ENCODE measurements at regions not wholly inside any gene's neighbourhood (a gene's known extent, or its start where the extent isn't known, plus 50 kb on each side); places are given as distances from the start of the nearest gene placed in this dataset.

DNA sequence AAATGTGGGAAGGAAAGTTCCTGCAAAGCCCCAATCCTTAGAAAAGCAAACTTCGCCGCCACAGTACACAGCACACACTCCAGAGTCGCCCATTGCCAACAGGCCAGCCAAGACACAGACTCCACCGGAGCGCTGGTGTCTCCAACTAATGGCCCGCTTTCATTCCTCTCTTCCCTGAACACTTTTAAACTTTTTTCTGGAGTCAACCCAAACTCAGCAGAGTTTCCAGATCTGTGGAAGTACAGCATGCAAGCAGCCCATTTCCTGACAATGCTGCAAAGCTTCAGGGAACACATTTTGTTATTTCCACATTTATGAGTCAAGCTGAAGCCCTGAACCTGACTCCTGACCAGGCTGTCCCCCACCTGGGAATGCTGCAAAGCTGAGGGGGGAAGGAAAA is 351.9 kb downstream of the NFIB start:
- H3K4me3 ChIP-seq (ENCODE audit: low read depth in 1 of 2, low read length in 2 of 2): no peak overlapping the region
- H3K9ac ChIP-seq (ENCODE audit: low read length): no peak overlapping the region
- H3K27ac ChIP-seq (ENCODE audit: low read depth, low read length): no peak overlapping the region
- no peaks in the 10 kb centered on the region for H3K36me3 ChIP-seq (ENCODE audit: insufficient read depth, low read length)
- no peaks in the 10 kb centered on the region for H3K9me3 ChIP-seq (ENCODE audit: low read length)
- no peaks in the 10 kb centered on the region for H3K4me1 ChIP-seq (ENCODE audit: insufficient read depth, low read length)
- H3K27me3 ChIP-seq (ENCODE audit: control insufficient read depth in 1 of 2, insufficient read depth in 2 of 2, low read length in 2 of 2): no peaks in the 10 kb centered on the region

DNA sequence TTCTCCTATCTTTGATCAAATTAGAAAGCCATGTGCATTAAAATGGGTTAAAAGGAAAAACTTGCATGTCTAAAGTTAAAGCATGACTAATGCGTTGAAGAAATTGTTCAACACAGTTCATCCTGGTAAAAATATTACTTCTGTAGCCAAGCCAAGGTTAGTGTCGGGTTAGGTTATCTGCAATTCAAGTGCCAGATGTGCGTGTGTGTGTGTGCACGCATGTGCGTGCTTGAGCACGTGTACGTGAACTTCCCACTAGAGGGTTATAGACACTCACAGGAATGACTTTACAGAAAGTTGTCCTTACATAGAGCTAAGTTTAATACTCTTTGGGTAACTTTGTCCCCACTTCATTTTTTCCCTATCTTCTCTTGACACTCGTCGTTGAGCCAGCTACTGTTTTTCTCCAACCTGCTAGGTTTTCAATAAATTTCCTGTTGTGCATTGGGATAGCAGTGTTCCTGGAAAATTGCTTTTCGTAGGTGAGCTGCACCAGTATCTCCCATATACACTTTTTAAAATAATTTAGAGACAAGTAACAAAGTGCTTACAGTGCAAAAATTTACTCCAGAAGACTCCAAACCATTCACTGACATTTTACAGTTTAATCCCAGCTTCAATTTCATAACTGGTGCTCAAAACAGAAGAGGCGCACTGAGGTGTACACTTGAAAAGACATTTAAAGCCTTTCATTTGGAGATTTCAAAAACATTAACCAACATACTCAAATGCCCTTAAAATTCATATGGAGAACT is 353.8 kb downstream of the NFIB start:
- no peaks in the 10 kb centered on the region for H3K27me3 ChIP-seq (ENCODE audit: control insufficient read depth in 1 of 2, insufficient read depth in 2 of 2, low read length in 2 of 2)
- H3K27ac ChIP-seq (ENCODE audit: low read depth, low read length): no peak overlapping the region
- no peaks in the 10 kb centered on the region for H3K9me3 ChIP-seq (ENCODE audit: low read length)
- no peak overlapping the region for H3K9ac ChIP-seq (ENCODE audit: low read length)
- no peaks in the 10 kb centered on the region for H3K4me1 ChIP-seq (ENCODE audit: insufficient read depth, low read length)
- no peaks in the 10 kb centered on the region for H3K36me3 ChIP-seq (ENCODE audit: insufficient read depth, low read length)
- H3K4me3 ChIP-seq (ENCODE audit: low read depth in 1 of 2, low read length in 2 of 2): no peak overlapping the region

DNA sequence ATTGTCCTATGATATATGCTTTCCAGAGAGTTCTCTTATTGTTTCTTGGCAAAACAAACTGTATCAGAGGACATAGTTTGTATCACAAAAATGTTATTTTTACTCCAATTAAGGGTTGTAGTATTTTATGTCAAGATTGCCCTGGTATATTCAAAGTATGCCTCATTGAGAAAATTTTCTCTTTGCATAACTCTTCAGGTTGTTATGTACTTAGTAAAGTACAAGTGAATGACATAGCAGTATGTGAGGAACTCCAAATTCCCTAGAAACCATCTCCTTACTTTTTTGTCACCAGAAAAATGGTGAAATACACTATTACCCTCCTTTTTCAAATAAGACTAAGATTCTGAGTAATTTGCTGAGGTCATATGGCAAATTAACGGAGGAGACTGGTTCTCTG is 355.3 kb downstream of the NFIB start:
- Histone ChIP-seq H3K4me3 (ENCODE audit: low read depth in 1 of 2, low read length in 2 of 2) (no peak overlapping the region), H3K4me1 (ENCODE audit: insufficient read depth, low read length) (no peaks in the 10 kb centered on the region), H3K9ac (ENCODE audit: low read length) (no peak overlapping the region), H3K27ac (ENCODE audit: low read depth, low read length) (no peak overlapping the region), H3K36me3 (ENCODE audit: insufficient read depth, low read length) (no peaks in the 10 kb centered on the region), H3K9me3 (ENCODE audit: low read length) (no peaks in the 10 kb centered on the region), H3K27me3 (ENCODE audit: control insufficient read depth in 1 of 2, insufficient read depth in 2 of 2, low read length in 2 of 2) (no peaks in the 10 kb centered on the region)

DNA sequence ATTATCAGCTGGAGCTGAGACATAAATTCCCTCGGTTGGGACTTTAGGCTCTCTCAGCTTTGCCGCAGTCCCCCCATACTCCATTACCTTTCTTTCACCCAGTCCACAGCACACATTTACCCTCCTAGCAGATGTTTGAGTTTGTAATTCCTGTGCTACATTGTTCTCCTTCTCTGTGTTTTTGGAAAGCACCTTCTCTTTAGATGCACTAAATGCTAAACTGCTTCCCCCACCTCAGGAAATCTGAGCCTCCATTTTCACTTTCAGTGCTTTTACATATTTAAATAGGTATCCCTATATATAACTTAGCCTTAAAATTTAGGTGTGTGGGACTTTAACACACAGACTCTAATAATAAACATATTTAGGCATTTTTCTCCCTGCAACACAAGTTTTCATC is 356.9 kb downstream of the NFIB start:
- no peaks in the 10 kb centered on the region for H3K4me1 ChIP-seq (ENCODE audit: insufficient read depth, low read length)
- H3K9ac ChIP-seq (ENCODE audit: low read length): no peak overlapping the region
- no peaks in the 10 kb centered on the region for H3K27me3 ChIP-seq (ENCODE audit: control insufficient read depth in 1 of 2, insufficient read depth in 2 of 2, low read length in 2 of 2)
- H3K27ac ChIP-seq (ENCODE audit: low read depth, low read length): no peak overlapping the region
- no peaks in the 10 kb centered on the region for H3K9me3 ChIP-seq (ENCODE audit: low read length)
- H3K36me3 ChIP-seq (ENCODE audit: insufficient read depth, low read length): no peaks in the 10 kb centered on the region
- H3K4me3 ChIP-seq (ENCODE audit: low read depth in 1 of 2, low read length in 2 of 2): no peak overlapping the region

DNA sequence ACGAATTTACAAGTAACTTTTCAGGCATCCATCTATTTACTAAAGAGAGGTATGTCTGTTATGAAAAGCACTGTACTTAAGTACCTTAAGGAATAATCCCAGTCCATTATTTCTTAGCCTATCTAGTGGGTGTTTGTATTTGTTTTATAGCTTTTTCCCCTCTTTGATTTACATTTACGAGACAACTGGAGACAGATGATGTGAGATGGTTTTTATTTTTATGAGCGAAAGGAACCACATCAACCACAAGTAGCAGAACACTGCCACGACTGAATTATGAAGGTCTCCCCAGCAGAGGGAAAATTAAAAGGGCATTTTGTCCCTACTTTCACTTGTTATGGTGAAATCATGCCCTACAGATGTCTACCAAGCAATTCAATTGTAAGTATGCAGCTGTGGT is 357.8 kb downstream of the NFIB start:
- H3K4me3 ChIP-seq (ENCODE audit: low read depth in 1 of 2, low read length in 2 of 2): no peak overlapping the region
- no peak overlapping the region for H3K27ac ChIP-seq (ENCODE audit: low read depth, low read length)
- no peaks in the 10 kb centered on the region for H3K4me1 ChIP-seq (ENCODE audit: insufficient read depth, low read length)
- no peaks in the 10 kb centered on the region for H3K27me3 ChIP-seq (ENCODE audit: control insufficient read depth in 1 of 2, insufficient read depth in 2 of 2, low read length in 2 of 2)
- no peaks in the 10 kb centered on the region for H3K9me3 ChIP-seq (ENCODE audit: low read length)
- H3K36me3 ChIP-seq (ENCODE audit: insufficient read depth, low read length): no peaks in the 10 kb centered on the region
- H3K9ac ChIP-seq (ENCODE audit: low read length): no peak overlapping the region

DNA sequence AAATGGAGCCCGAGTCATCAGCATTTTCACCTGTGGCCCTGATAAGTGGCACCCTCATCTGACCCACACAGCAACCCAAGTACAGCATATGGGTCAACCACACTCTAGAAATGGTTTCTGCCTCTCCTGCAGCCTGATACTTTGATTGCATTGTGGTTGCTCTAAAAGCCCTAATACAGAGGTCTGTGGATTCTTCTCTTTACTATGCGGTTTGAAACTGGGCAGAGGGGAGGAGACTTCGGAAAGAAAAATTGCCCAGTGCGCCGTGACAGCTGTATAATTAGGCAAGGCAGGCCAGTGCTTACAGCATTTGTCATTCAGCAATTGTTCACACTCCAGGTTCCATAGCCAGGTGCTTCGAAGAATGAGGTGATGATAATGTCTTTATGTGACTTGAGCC is 361.0 kb downstream of the NFIB start:
- H3K27me3 ChIP-seq (ENCODE audit: control insufficient read depth in 1 of 2, insufficient read depth in 2 of 2, low read length in 2 of 2): no peaks in the 10 kb centered on the region
- no peaks in the 10 kb centered on the region for H3K4me1 ChIP-seq (ENCODE audit: insufficient read depth, low read length)
- H3K9ac ChIP-seq (ENCODE audit: low read length): no peak overlapping the region
- no peak overlapping the region for H3K4me3 ChIP-seq (ENCODE audit: low read depth in 1 of 2, low read length in 2 of 2)
- H3K9me3 ChIP-seq (ENCODE audit: low read length): no peaks in the 10 kb centered on the region
- no peak overlapping the region for H3K27ac ChIP-seq (ENCODE audit: low read depth, low read length)
- H3K36me3 ChIP-seq (ENCODE audit: insufficient read depth, low read length): no peaks in the 10 kb centered on the region

DNA sequence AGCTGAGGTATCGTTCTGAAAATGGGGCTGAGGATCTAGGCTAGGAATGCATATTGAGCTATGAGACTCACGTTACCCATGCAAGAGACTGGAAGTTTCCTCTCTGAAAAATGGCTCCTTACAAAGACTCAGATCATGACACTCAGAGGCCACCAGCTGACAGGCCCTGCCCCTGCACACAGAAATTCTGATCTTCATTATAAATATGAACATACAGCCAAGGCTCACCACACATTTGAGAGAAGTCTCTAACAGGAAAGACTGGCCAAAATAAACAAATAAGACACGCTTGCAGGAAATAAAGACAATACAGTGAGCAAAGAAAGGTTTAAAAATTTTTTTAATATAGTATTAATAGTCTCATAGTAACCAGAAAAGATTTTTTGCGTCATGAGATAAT is 365.9 kb downstream of the NFIB start:
- Histone ChIP-seq H3K4me1 (ENCODE audit: insufficient read depth, low read length) (no peaks in the 10 kb centered on the region), H3K27ac (ENCODE audit: low read depth, low read length) (no peak overlapping the region), H3K9me3 (ENCODE audit: low read length) (no peaks in the 10 kb centered on the region), H3K27me3 (ENCODE audit: control insufficient read depth in 1 of 2, insufficient read depth in 2 of 2, low read length in 2 of 2) (no peaks in the 10 kb centered on the region), H3K9ac (ENCODE audit: low read length) (no peak overlapping the region), H3K4me3 (ENCODE audit: low read depth in 1 of 2, low read length in 2 of 2) (no peak overlapping the region), H3K36me3 (ENCODE audit: insufficient read depth, low read length) (no peaks in the 10 kb centered on the region)

DNA sequence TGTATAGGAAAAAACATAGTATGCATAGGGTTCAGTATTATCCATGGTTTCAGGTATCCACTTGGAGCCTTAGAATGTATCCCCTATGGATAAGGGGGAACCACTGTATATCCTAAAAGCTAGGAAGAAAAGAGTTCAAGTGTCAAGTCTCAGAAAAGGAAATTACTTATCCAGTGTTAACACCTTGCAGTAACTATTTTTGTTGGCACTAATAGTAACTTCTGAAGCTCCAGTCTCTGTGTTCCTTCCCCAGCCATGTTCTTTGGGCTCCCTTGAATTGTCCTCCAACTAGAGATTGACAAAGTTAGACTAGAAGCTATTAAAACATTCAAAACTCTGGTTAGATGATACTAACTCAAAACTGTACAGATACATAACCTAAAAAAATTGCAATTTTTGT is 370.8 kb downstream of the NFIB start:
- H3K4me1 ChIP-seq (ENCODE audit: insufficient read depth, low read length): no peaks in the 10 kb centered on the region
- H3K36me3 ChIP-seq (ENCODE audit: insufficient read depth, low read length): no peaks in the 10 kb centered on the region
- no peaks in the 10 kb centered on the region for H3K27me3 ChIP-seq (ENCODE audit: control insufficient read depth in 1 of 2, insufficient read depth in 2 of 2, low read length in 2 of 2)
- no peak overlapping the region for H3K4me3 ChIP-seq (ENCODE audit: low read depth in 1 of 2, low read length in 2 of 2)
- H3K9me3 ChIP-seq (ENCODE audit: low read length): no peaks in the 10 kb centered on the region
- H3K9ac ChIP-seq (ENCODE audit: low read length): no peak overlapping the region
- H3K27ac ChIP-seq (ENCODE audit: low read depth, low read length): no peak overlapping the region

DNA sequence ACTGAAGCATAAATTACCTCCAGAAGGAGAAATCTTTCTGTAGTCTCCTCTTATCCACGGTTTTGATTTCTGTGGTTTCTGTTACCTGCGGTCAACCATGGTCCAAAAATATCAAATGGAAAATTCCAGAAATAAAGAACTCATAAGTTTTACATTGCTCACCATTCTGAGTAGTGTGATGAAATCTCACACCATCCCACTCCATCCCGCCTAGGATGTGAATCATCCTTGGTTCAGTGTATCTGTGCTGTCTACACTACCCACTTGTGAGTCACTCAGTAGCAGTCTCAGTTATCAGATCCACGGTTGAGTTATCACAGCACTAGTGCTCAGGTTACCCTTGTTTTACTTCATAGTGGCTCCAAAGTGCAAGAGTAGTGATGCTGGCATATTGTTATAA is 371.2 kb downstream of the NFIB start:
- no peaks in the 10 kb centered on the region for H3K36me3 ChIP-seq (ENCODE audit: insufficient read depth, low read length)
- no peak overlapping the region for H3K27ac ChIP-seq (ENCODE audit: low read depth, low read length)

DNA sequence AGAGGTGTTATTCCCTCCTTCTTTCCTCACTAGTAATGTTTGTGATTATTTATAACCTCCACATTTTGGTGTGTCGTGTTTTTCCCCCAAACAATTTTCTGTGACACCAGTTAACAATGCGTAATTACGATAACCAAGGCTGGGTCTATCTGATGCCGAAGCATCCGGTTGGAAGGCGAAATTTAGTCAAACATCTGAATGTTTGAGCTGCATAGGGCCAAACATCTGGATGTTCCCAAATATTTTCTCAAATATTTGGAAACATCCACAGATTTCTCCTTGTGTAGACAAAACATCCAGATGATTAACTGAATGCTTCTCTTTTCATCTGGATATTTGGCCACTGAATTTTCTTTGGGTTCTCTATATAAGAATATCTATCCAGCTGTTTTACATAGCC is 371.7 kb downstream of the NFIB start:
- Histone ChIP-seq H3K4me3 (ENCODE audit: low read depth in 1 of 2, low read length in 2 of 2) (no peak overlapping the region), H3K27me3 (ENCODE audit: control insufficient read depth in 1 of 2, insufficient read depth in 2 of 2, low read length in 2 of 2) (no peaks in the 10 kb centered on the region), H3K4me1 (ENCODE audit: insufficient read depth, low read length) (no peaks in the 10 kb centered on the region), H3K36me3 (ENCODE audit: insufficient read depth, low read length) (no peaks in the 10 kb centered on the region), H3K27ac (ENCODE audit: low read depth, low read length) (no peak overlapping the region), H3K9ac (ENCODE audit: low read length) (no peak overlapping the region), H3K9me3 (ENCODE audit: low read length) (no peaks in the 10 kb centered on the region)

More for the DNA sequence above, 371.2 kb downstream of the NFIB start:
- H3K4me3 ChIP-seq (ENCODE audit: low read depth in 1 of 2, low read length in 2 of 2): no peak overlapping the region
- H3K9me3 ChIP-seq (ENCODE audit: low read length): no peaks in the 10 kb centered on the region
- H3K9ac ChIP-seq (ENCODE audit: low read length): no peak overlapping the region
- H3K4me1 ChIP-seq (ENCODE audit: insufficient read depth, low read length): no peaks in the 10 kb centered on the region
- no peaks in the 10 kb centered on the region for H3K27me3 ChIP-seq (ENCODE audit: control insufficient read depth in 1 of 2, insufficient read depth in 2 of 2, low read length in 2 of 2)

DNA sequence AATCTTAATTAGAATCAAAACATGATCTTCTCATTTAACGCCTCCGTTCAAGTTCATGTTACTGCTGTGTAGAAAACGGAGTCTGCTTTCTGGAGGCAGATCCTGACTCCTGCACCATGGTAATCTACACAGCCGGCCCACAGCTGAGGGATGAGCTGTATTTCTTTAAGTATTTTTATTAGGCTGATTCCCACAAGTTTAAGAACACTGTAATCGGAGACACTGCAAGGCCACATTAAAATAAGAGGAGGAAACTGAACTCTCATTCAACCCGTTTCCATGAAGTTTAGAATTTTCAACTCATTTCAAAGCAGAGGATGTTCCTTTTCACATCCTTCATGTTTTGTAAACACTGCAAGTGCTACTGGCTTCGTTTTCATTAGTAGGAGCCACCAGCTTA is 372.2 kb downstream of the NFIB start:
- H3K36me3 ChIP-seq (ENCODE audit: insufficient read depth, low read length): no peaks in the 10 kb centered on the region
- H3K27ac ChIP-seq (ENCODE audit: low read depth, low read length): no peak overlapping the region
- no peaks in the 10 kb centered on the region for H3K27me3 ChIP-seq (ENCODE audit: control insufficient read depth in 1 of 2, insufficient read depth in 2 of 2, low read length in 2 of 2)

DNA sequence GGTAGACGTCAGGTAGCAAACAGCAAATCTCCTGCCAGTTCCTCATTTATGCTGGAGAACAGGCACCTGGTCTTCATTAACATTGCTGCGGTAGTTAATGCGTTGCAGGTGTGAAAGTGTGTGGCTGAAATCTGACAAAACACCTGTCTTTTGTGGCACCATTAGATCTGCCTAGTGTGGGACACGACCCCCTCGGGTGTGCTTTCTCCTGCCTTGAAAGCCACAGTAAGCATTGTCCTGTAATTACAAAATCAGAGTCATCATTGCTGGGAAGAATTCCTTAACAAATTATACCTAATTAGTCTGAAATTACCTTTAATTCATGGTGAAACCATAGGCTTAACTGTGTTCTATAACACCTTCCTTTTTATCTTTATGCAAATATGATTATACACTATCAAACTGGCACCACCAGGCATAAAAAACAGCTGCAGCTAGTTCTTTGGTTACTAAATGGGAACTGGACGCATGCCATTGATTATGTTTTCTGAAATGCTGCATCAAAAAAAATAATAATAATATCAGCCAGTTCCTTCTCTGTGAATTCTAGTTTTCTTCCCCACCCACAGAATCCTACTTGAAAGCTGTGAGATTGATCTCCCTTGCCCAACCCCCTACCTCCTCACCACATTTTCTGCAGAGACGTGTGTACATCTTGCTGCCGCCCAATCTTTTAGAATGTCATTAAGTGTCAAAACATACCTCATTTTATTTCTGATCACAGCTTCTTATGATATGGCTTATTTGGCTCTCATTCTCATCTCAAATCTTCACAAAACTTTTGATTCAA is 374.0 kb downstream of the NFIB start:
- no peaks in the 10 kb centered on the region for H3K27me3 ChIP-seq (ENCODE audit: control insufficient read depth in 1 of 2, insufficient read depth in 2 of 2, low read length in 2 of 2)
- H3K9ac ChIP-seq (ENCODE audit: low read length): no peak overlapping the region
- H3K4me1 ChIP-seq (ENCODE audit: insufficient read depth, low read length): no peaks in the 10 kb centered on the region
- no peak overlapping the region for H3K27ac ChIP-seq (ENCODE audit: low read depth, low read length)
- H3K36me3 ChIP-seq (ENCODE audit: insufficient read depth, low read length): no peaks in the 10 kb centered on the region
- H3K9me3 ChIP-seq (ENCODE audit: low read length): no peaks in the 10 kb centered on the region
- no peak overlapping the region for H3K4me3 ChIP-seq (ENCODE audit: low read depth in 1 of 2, low read length in 2 of 2)

More for the DNA sequence above, 372.2 kb downstream of the NFIB start:
- H3K9me3 ChIP-seq (ENCODE audit: low read length): no peaks in the 10 kb centered on the region
- no peak overlapping the region for H3K4me3 ChIP-seq (ENCODE audit: low read depth in 1 of 2, low read length in 2 of 2)
- H3K9ac ChIP-seq (ENCODE audit: low read length): no peak overlapping the region
- no peaks in the 10 kb centered on the region for H3K4me1 ChIP-seq (ENCODE audit: insufficient read depth, low read length)
